OCI-LY7 (cell line): ENCODE measurements at regions not wholly inside any gene's neighbourhood (a gene's known extent, or its start where the extent isn't known, plus 50 kb on each side); places are given as distances from the start of the nearest gene placed in this dataset.

Experiments
- BruUV-seq: library from RNA; stranded (reverse); fragments of 400-500 nt; replicated peaks from 2 replicates; lab custom pipeline; 2021; lab: Mats Ljungman, UMichigan
- CTCF ChIA-PET: fragments of 300-600 bp; sonication (Branson Sonifier 250); formaldehyde crosslinking; loops from one replicate; lab custom pipeline; 2022; ENCODE audit warnings: antibody characterized with exemption; ENCODE audit not compliant: unreplicated experiment; lab: Charles Lee
- POLR2A ChIA-PET: fragments of 300-600 bp; sonication (Branson Sonifier 250); formaldehyde crosslinking; loops from one replicate; lab custom pipeline; 2022; ENCODE audit warnings: antibody characterized with exemption; lab: Charles Lee
- DNase-seq: peaks from one replicate; pipeline ENCODE4 v3.0.0-alpha.2; 2015; ENCODE audit warnings: low spot score
- H2AFZ ChIP-seq: fragments of 200-600 bp; sonication (generic), shearing (Covaris generic); 2 replicates; pipeline ENCODE4 v1.6.1; 2014; ENCODE audit warnings: mild to moderate bottlenecking, antibody characterized with exemption, low read length, moderate library complexity
- H3K27ac ChIP-seq: fragments of 200-600 bp; sonication (generic); 2 replicates; pipeline ENCODE4 v1.5.1; 2014; ENCODE audit warnings: mixed run types, low read depth, mild to moderate bottlenecking, moderate library complexity, low read length, inconsistent platforms; ENCODE audit not compliant: poor library complexity, severe bottlenecking
- H3K36me3 ChIP-seq: fragments of 200-600 bp; sonication (generic); 2 replicates; pipeline ENCODE4 v1.6.1; 2014; ENCODE audit warnings: mild to moderate bottlenecking, antibody characterized with exemption, low read length, moderate library complexity, mixed read lengths; ENCODE audit not compliant: insufficient read depth
- H3K4me1 ChIP-seq: fragments of 200-600 bp; sonication (generic); 2 replicates; pipeline ENCODE4 v1.5.1; 2014; ENCODE audit warnings: mild to moderate bottlenecking, low read length; ENCODE audit not compliant: insufficient read depth, poor library complexity, severe bottlenecking
- H3K4me2 ChIP-seq: fragments of 200-600 bp; sonication (generic); 2 replicates; pipeline ENCODE4 v1.6.1; 2014; ENCODE audit warnings: mild to moderate bottlenecking, low read length
- H3K4me3 ChIP-seq: fragments of 200-600 bp; sonication (generic); 2 replicates; pipeline ENCODE4 v1.5.1; 2014; ENCODE audit warnings: mild to moderate bottlenecking, low read depth, low read length; ENCODE audit not compliant: poor library complexity, severe bottlenecking
- H3K79me2 ChIP-seq: fragments of 200-600 bp; sonication (generic); 2 replicates; pipeline ENCODE4 v1.6.1; 2016; ENCODE audit warnings: low read depth, mild to moderate bottlenecking, low read length, moderate library complexity, mixed read lengths; ENCODE audit not compliant: insufficient read depth
- H3K9me2 ChIP-seq: fragments of 200-600 bp; sonication (generic); 2 replicates; pipeline ENCODE4 v1.6.1; 2016; ENCODE audit warnings: mild to moderate bottlenecking, low read length, mixed read lengths; ENCODE audit not compliant: insufficient read depth
- H3K9me3 ChIP-seq: fragments of 200-600 bp; sonication (generic); 2 replicates; pipeline ENCODE4 v1.6.1; 2014; ENCODE audit warnings: mild to moderate bottlenecking, mixed run types, low read length, mixed read lengths
- H4K20me1 ChIP-seq: fragments of 200-600 bp; sonication (generic); 2 replicates; pipeline ENCODE4 v1.6.1; 2014; ENCODE audit warnings: mild to moderate bottlenecking, antibody characterized with exemption, low read length, moderate library complexity, mixed read lengths; ENCODE audit not compliant: insufficient read depth
- CTCF ChIP-seq: fragments of 200-600 bp; sonication (generic); conservative IDR thresholded peaks from 2 replicates; pipeline ENCODE4 v1.5.1; 2014; ENCODE audit warnings: mild to moderate bottlenecking, antibody characterized with exemption, low read length, moderate library complexity, mixed read lengths
- EZH2phosphoT487 ChIP-seq: fragments of 200-600 bp; sonication (generic); IDR thresholded peaks from 2 replicates; pipeline ENCODE4 v1.6.1; 2018; ENCODE audit warnings: low read depth, borderline replicate concordance, mild to moderate bottlenecking, mixed run types, antibody characterized with exemption, low read length, moderate library complexity, mixed read lengths
- intact Hi-C: fragments of 100-400 bp; cut with micrococcal nuclease; formaldehyde crosslinking; loops from one replicate; pipeline ENCODE4 v1.10.0; 2022; ENCODE audit not compliant: unreplicated experiment

- intact Hi-C loops = no loop called here
- ChIA-PET CTCF (no interaction called here), POLR2A (no interaction called here)
Observed at GRCh38 chr12:30345744-30346471, 349.8 kb downstream of the IPO8 start.

GRCh38 chr12:30330565-30330964 lies 365.1 kb downstream of the IPO8 start:
- no TSS peak for BruUV-seq
- no peak overlapping the region for H2AFZ ChIP-seq
- H3K4me3 ChIP-seq = no peak overlapping the region
- no peaks in the 10 kb centered on the region for H3K4me1 ChIP-seq
- intact Hi-C loops = no loop called here
- ChIA-PET POLR2A (no interaction called here), CTCF (no interaction called here)
- no peaks in the 10 kb centered on the region for H4K20me1 ChIP-seq
- no peaks in the 10 kb centered on the region for H3K9me3 ChIP-seq
- H3K27ac ChIP-seq = no peak overlapping the region
- no peaks in the 10 kb centered on the region for H3K36me3 ChIP-seq
- H3K9me2 ChIP-seq = no peaks in the 10 kb centered on the region
- no peak for DNase-seq
- no peaks in the 10 kb centered on the region for H3K79me2 ChIP-seq
- TF ChIP-seq EZH2phosphoT487 (no peak), CTCF (no peak)
- no peak overlapping the region for H3K4me2 ChIP-seq

More at GRCh38 chr12:30345744-30346471, 349.8 kb downstream of the IPO8 start:
- no peak overlapping the region for H3K4me2 ChIP-seq
- no peak for DNase-seq
- H4K20me1 ChIP-seq = no peaks in the 10 kb centered on the region
- TF ChIP-seq EZH2phosphoT487 (no peak), CTCF (no peak)
- H3K4me1 ChIP-seq = no peaks in the 10 kb centered on the region
- H3K79me2 ChIP-seq = no peaks in the 10 kb centered on the region
- BruUV-seq = no TSS peak
- no peaks in the 10 kb centered on the region for H3K9me3 ChIP-seq
- H3K27ac ChIP-seq = no peak overlapping the region
- H3K36me3 ChIP-seq = no peaks in the 10 kb centered on the region
- no peak overlapping the region for H3K4me3 ChIP-seq
- no peaks in the 10 kb centered on the region for H3K9me2 ChIP-seq
- H2AFZ ChIP-seq = no peak overlapping the region

GRCh38 chr12:30329281-30329680 lies 366.4 kb downstream of the IPO8 start:
- no peak for DNase-seq
- TF ChIP-seq CTCF (no peak), EZH2phosphoT487 (no peak)
- Histone ChIP-seq H3K4me3 (no peak overlapping the region), H3K4me2 (no peak overlapping the region), H3K9me2 (no peaks in the 10 kb centered on the region), H2AFZ (no peak overlapping the region), H4K20me1 (no peaks in the 10 kb centered on the region), H3K36me3 (no peaks in the 10 kb centered on the region), H3K27ac (no peak overlapping the region), H3K4me1 (no peaks in the 10 kb centered on the region), H3K9me3 (no peaks in the 10 kb centered on the region), H3K79me2 (no peaks in the 10 kb centered on the region)
- ChIA-PET CTCF (no interaction called here), POLR2A (interaction anchor here (1.2 kb wide), 1 partner anchor 11 kb away, joined by 5 read pairs; no protein-coding TSS in a partner anchor)
- intact Hi-C loops = no loop called here
- BruUV-seq = no TSS peak
